Prostate gland (tissue), 2 donors: ENCODE measurements at regions not wholly inside any gene's neighbourhood (a gene's known extent, or its start where the extent isn't known, plus 50 kb on each side); places are given as distances from the start of the nearest gene placed in this dataset.

Experiments
- DNase-seq: peaks from one replicate; pipeline ENCODE4 v3.0.0-alpha.2; 2019; ENCODE audit warnings: low spot score
- H3K27ac ChIP-seq, 2 donors: fragments of 200-600 bp; sonication (generic); 2 replicates each; pipeline ENCODE4 v1.5.1; 2017 to 2019
- H3K27me3 ChIP-seq: fragments of 200-600 bp; sonication (generic); replicated peaks from 2 replicates; pipeline ENCODE4 v1.5.1; 2019; ENCODE audit not compliant: insufficient read depth
- H3K36me3 ChIP-seq, 2 donors: fragments of 200-600 bp; sonication (generic); 1 replicate in 1 of 2; 2 replicates in 1 of 2; pipeline versions ENCODE4 v1.5.1 to v1.8.1; 2017 to 2019
- H3K4me1 ChIP-seq: fragments of 200-600 bp; sonication (generic); replicated peaks from 2 replicates; pipeline ENCODE4 v1.5.1; 2019
- H3K4me3 ChIP-seq, 2 donors: fragments of 200-600 bp; sonication (generic); 2 replicates each; pipeline ENCODE4 v1.5.1; 2017 to 2019
- H3K9me3 ChIP-seq: fragments of 200-600 bp; sonication (generic); 2 replicates; pipeline ENCODE4 v1.5.1; 2017
- CTCF ChIP-seq, 4 experiments: fragments of 200-600 bp in 2 of 4; fragments of 450-650 bp in 2 of 4; sonication (generic) in 2 of 4; IDR thresholded peaks; 1 replicate in 3 of 4; 2 replicates in 1 of 4; pipeline ENCODE4 v1.5.1; 2016 to 2019; ENCODE audit warnings: antibody characterized with exemption in 4 of 4, mild to moderate bottlenecking in 2 of 4, moderate library complexity in 2 of 4
- POLR2A ChIP-seq: fragments of 450-650 bp; IDR thresholded peaks from one replicate; pipeline ENCODE4 v1.6.1; 2016; ENCODE audit warnings: antibody characterized with exemption, mild to moderate bottlenecking
- POLR2AphosphoS5 ChIP-seq: sonication (generic); formaldehyde crosslinking; IDR thresholded peaks from one replicate; pipeline ENCODE4 v1.6.1; 2017; ENCODE audit warnings: antibody characterized with exemption
- WGBS: methylation state at CpG from one replicate; pipeline ENCODE4 v1.1.5; 2018; 5-methylcytosine and 5-hydroxymethylcytosine counted together
- intact Hi-C: fragments of 100-400 bp; cut with DNase I; formaldehyde crosslinking; loops from one replicate; pipeline ENCODE4 v1.14.2; 2022

GRCh38 chr9:81756561-81756960 is 67.2 kb upstream of the TLE1 start:
- 98% methylated on average over 5 of the region's 5 CpGs for WGBS
- intact Hi-C loops: no loop called here
- no peaks in the 10 kb centered on the region for H3K4me1 ChIP-seq
- H3K36me3 ChIP-seq: no peaks in the 10 kb centered on the region
- H3K27me3 ChIP-seq: no peaks in the 10 kb centered on the region
- TF ChIP-seq POLR2A (no peak), POLR2AphosphoS5 (no peak), CTCF (IDR thresholded peaks at IDR 0.05) (no peak)
- no peak overlapping the region for H3K27ac ChIP-seq
- H3K4me3 ChIP-seq: no peak overlapping the region
- H3K9me3 ChIP-seq: no peaks in the 10 kb centered on the region
- DNase-seq: no peak

- Histone ChIP-seq H3K27me3 (no peaks in the 10 kb centered on the region), H3K9me3 (no peaks in the 10 kb centered on the region), H3K36me3 (no peaks in the 10 kb centered on the region), H3K4me1 (no peaks in the 10 kb centered on the region), H3K4me3 (no peak overlapping the region), H3K27ac (no peak overlapping the region)
- DNase-seq: no peak
- intact Hi-C loops: no loop called here
- 67% methylated on average over 3 of the region's 3 CpGs for WGBS
- TF ChIP-seq POLR2A: no peak
- TF ChIP-seq POLR2AphosphoS5: no peak
- TF ChIP-seq CTCF (IDR thresholded peaks at IDR 0.05): no peak
These were observed 68.9 kb upstream of the TLE1 start for GRCh38 chr9:81758123-81758797.

GRCh38 chr9:81759680-81760215 is 70.4 kb upstream of the TLE1 start:
- Histone ChIP-seq H3K4me1 (no peaks in the 10 kb centered on the region), H3K27me3 (no peaks in the 10 kb centered on the region), H3K9me3 (no peaks in the 10 kb centered on the region), H3K27ac (no peak overlapping the region), H3K4me3 (no peak overlapping the region), H3K36me3 (no peaks in the 10 kb centered on the region)
- no peak for DNase-seq
- TF ChIP-seq POLR2A (no peak), POLR2AphosphoS5 (no peak), CTCF (IDR thresholded peaks at IDR 0.05) (no peak)
- 78% methylated on average over 5 of the region's 5 CpGs for WGBS
- intact Hi-C loops: no loop called here

GRCh38 chr9:81767921-81768320 is 78.6 kb upstream of the TLE1 start:
- Histone ChIP-seq H3K27me3 (no peaks in the 10 kb centered on the region), H3K27ac (no peak overlapping the region), H3K4me1 (no peaks in the 10 kb centered on the region), H3K36me3 (no peaks in the 10 kb centered on the region), H3K4me3 (no peak overlapping the region), H3K9me3 (no peaks in the 10 kb centered on the region)
- DNase-seq: no peak
- TF ChIP-seq CTCF (IDR thresholded peaks at IDR 0.05) (no peak), POLR2A (no peak)
- intact Hi-C loops: no loop called here

GRCh38 chr9:81771571-81771970 is 82.2 kb upstream of the TLE1 start:
- no peaks in the 10 kb centered on the region for H3K4me1 ChIP-seq
- TF ChIP-seq CTCF (IDR thresholded peaks at IDR 0.05) (no peak), POLR2A (no peak), POLR2AphosphoS5 (no peak)
- no peaks in the 10 kb centered on the region for H3K9me3 ChIP-seq
- no peak overlapping the region for H3K27ac ChIP-seq
- H3K36me3 ChIP-seq: no peaks in the 10 kb centered on the region
- H3K4me3 ChIP-seq: no peak overlapping the region
- intact Hi-C loops: no loop called here
- no peak for DNase-seq
- no peaks in the 10 kb centered on the region for H3K27me3 ChIP-seq
- WGBS: 88% methylated on average over 4 of the region's 4 CpGs
